Tibial artery (tissue), 4 donors: ENCODE measurements at regions not wholly inside any gene's neighbourhood (a gene's known extent, or its start where the extent isn't known, plus 50 kb on each side); places are given as distances from the start of the nearest gene placed in this dataset.

Experiments used
- DNase-seq, 2 donors: peaks; one replicate each; pipeline ENCODE4 v3.0.0-alpha.2; 2019
- H3K27ac ChIP-seq, 2 donors: fragments of 200-600 bp; sonication (generic) in 1 of 2; 1 replicate in 1 of 2; 2 replicates in 1 of 2; pipeline ENCODE4 v1.5.1; 2018 to 2019; ENCODE audit warnings: mild to moderate bottlenecking in 1 of 2
- H3K27me3 ChIP-seq, 2 donors: fragments of 200-600 bp; sonication (generic) in 1 of 2; one replicate each; pipeline versions ENCODE4 v1.5.1 to v1.6.0; 2016 to 2019
- H3K36me3 ChIP-seq, 3 donors: fragments of 200-600 bp; sonication (generic) in 2 of 3; one replicate each; pipeline ENCODE4 v1.5.1; 2016 to 2019; ENCODE audit warnings: mild to moderate bottlenecking in 2 of 3
- H3K4me1 ChIP-seq, 4 donors: fragments of 200-600 bp; sonication (generic) in 2 of 4; 1 replicate in 3 of 4; 2 replicates in 1 of 4; pipeline ENCODE4 v1.5.1; 2016 to 2019
- H3K4me3 ChIP-seq, 2 donors: fragments of 200-600 bp; sonication (generic) in 1 of 2; 1 replicate in 1 of 2; 2 replicates in 1 of 2; pipeline ENCODE4 v1.5.1; 2018 to 2019; ENCODE audit warnings: mild to moderate bottlenecking in 2 of 2
- H3K9me3 ChIP-seq, 3 donors: fragments of 200-600 bp; sonication (generic) in 1 of 3; one replicate each; pipeline ENCODE4 v1.5.1; 2016 to 2019
- CTCF ChIP-seq, 2 experiments: fragments of 200-600 bp in 1 of 2; fragments of 450-650 bp in 1 of 2; IDR thresholded peaks; one replicate each; pipeline ENCODE4 v1.5.1; 2017 to 2019; ENCODE audit warnings: antibody characterized with exemption in 2 of 2, mild to moderate bottlenecking in 1 of 2, moderate library complexity in 1 of 2
- intact Hi-C: fragments of 100-400 bp; cut with DNase I; formaldehyde crosslinking; loops from one replicate; pipeline ENCODE4 v1.15.0; 2023; ENCODE audit warnings: low total_unique reads

DNA sequence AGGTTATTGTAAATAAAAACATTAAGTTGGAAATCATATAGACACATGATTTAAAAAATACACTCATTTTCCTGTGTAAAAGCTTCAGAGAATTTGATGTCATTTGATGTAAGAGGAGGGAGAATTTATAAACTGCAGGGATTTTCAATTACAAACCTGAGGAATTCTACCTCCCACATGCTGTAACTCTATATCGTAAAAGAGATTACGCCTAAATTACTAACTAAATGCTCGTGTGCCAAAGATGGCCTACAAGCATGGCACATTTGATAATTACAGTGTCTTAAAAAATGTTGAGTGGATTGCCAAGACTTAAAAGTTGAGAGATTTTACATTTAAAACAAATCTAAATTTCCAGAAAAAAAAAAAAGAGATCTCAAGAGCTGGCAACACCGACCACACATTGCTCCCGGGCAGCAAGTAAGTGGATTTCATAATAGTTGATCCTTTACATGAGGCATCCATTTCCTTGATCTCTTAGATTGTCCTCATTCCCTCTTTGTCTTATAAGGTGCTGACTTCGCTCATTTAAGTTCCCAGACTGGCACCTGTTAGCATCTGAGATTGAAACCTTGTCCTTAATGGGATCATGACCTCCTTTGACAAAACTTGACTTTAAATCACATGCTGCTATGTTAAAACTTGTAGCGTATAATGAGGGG lies 840.3 kb upstream of the ZEB2 start:
- no peak for DNase-seq
- intact Hi-C loops, result no loop called here
- no peaks in the 10 kb centered on the region for H3K9me3 ChIP-seq
- no peak overlapping the region for H3K27ac ChIP-seq
- no peaks in the 10 kb centered on the region for H3K27me3 ChIP-seq
- no peaks in the 10 kb centered on the region for H3K4me1 ChIP-seq
- TF ChIP-seq CTCF (IDR thresholded peaks at IDR 0.05), result no peak
- H3K36me3 ChIP-seq, result no peaks in the 10 kb centered on the region
- no peak overlapping the region for H3K4me3 ChIP-seq

GRCh38 chr2:145359561-145359960 lies 839.6 kb upstream of the ZEB2 start:
- Histone ChIP-seq H3K9me3 (no peaks in the 10 kb centered on the region), H3K36me3 (no peaks in the 10 kb centered on the region), H3K4me1 (no peaks in the 10 kb centered on the region), H3K27ac (no peak overlapping the region), H3K4me3 (no peak overlapping the region), H3K27me3 (no peaks in the 10 kb centered on the region)
- TF ChIP-seq CTCF (IDR thresholded peaks at IDR 0.05), result no peak
- intact Hi-C loops, result no loop called here
- no peak for DNase-seq

DNA sequence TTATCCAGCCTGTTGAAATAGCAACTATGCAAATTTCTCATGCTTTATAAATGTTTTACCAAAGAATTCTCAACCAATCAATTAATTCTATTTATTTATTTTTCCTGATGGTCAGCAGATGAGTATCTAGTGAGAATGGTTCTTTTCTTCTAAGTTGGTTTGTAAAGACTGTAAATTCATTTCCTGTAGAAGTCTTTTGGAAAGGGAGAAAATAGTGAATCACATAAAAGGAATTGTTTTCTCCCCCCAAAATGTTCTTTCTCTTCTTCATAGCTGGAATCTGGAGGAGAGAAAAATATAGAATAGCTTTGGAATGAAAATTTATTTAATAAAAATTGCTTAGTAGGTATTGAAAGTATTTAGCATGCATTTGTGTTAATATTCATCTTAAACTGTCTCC lies 836.1 kb upstream of the ZEB2 start:
- DNase-seq, result no peak
- intact Hi-C loops, result no loop called here
- H3K9me3 ChIP-seq, result no peaks in the 10 kb centered on the region
- H3K27me3 ChIP-seq, result no peaks in the 10 kb centered on the region
- H3K27ac ChIP-seq, result no peak overlapping the region
- H3K36me3 ChIP-seq, result no peaks in the 10 kb centered on the region
- no peaks in the 10 kb centered on the region for H3K4me1 ChIP-seq
- H3K4me3 ChIP-seq, result no peak overlapping the region
- no peak for TF ChIP-seq CTCF (IDR thresholded peaks at IDR 0.05)

DNA sequence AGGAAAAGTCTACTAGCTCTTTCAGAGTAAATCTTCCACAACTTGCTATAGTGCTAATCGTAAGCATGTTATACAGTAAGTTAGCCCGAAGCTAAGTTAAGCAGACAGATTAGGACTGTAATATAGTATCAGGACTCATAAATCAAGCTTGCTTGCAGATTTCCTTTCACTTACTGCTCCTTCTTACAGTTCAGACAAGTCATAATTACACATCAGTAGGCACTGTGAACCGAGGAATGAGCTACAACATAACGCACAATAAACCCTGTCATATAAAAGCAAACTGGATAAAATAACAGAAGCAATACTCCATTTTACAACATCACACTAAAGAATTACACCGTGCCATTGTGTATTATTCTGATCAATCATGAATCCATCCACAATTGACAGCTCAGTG lies 832.6 kb upstream of the ZEB2 start:
- Histone ChIP-seq H3K4me1 (no peaks in the 10 kb centered on the region), H3K36me3 (no peaks in the 10 kb centered on the region), H3K4me3 (no peak overlapping the region), H3K27me3 (no peaks in the 10 kb centered on the region), H3K9me3 (no peaks in the 10 kb centered on the region), H3K27ac (no peak overlapping the region)
- intact Hi-C loops, result no loop called here
- no peak for TF ChIP-seq CTCF (IDR thresholded peaks at IDR 0.05)
- DNase-seq, result no peak

GRCh38 chr2:145351864-145352425 lies 832.0 kb upstream of the ZEB2 start:
- DNase-seq, result no peak
- H3K4me1 ChIP-seq, result no peaks in the 10 kb centered on the region
- H3K36me3 ChIP-seq, result no peaks in the 10 kb centered on the region
- no peak overlapping the region for H3K4me3 ChIP-seq
- TF ChIP-seq CTCF (IDR thresholded peaks at IDR 0.05), result no peak
- intact Hi-C loops, result no loop called here
- no peaks in the 10 kb centered on the region for H3K9me3 ChIP-seq
- H3K27ac ChIP-seq, result no peak overlapping the region
- no peaks in the 10 kb centered on the region for H3K27me3 ChIP-seq
